ENCODE measurements at regions not wholly inside any gene's neighbourhood (a gene's known extent, or its start where the extent isn't known, plus 50 kb on each side); places are given as distances from the start of the nearest gene placed in this dataset.

DNA sequence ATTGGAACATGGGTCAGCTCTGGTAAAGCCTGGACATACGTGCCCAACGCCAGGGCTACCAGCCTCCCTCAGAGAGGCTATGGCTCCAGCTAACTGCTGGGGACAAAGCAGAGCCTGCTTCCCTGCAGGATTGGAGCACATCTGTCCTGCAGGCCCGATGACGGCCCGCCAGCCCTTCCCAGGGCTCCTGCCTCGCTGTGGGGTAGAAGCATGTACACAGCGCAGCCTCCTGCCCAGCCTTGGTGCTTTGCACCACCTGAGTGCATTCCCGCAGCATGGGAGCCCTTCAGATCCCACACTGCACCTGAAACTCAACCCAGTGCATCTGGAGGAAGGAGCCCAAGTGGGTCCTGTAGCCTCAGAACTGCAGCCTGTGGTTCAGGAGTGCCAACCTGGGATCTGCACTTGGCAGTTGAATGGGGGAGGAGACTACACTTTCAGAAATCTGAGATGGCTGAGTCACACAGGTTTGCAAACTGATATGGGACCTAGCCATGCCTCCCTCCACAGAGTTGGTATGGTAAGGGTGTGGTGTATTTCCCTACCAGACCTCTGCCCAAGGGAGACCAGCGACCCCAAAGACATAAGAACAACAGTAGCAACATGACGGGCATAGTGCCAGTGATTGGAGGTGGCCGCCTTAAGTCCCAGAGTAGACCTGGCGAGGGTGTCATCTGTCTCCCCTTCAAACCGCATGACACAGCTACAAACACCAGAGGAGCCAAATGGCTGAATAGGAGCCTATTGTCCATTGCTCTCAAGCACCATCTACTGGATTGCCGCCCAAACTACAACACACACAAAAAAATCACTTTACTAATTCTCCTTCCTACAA, 273.9 kb upstream of the MIS18BP1 start:
- Histone ChIP-seq H3K79me2 (ENCODE audit: low read length) (no peaks in the 10 kb centered on the region), H3K9me3 (ENCODE audit: low read length) (no peaks in the 10 kb centered on the region), H3K27ac (ENCODE audit: low read length) (no peak overlapping the region), H3K4me1 (ENCODE audit: insufficient read depth, low read length) (peaks cover 9% of the 10 kb centered on the region; the same call in 1 of the 2 replicates), H3K9ac (ENCODE audit: low read length) (no peak overlapping the region), H3K4me3 (ENCODE audit: low read length) (0 out of 2 replicates have a peak overlapping the region, but pooled peaks have one; percentile 33), H3F3A (ENCODE audit: low read length, unreplicated experiment) (no peaks in the 10 kb centered on the region), H2AFZ (ENCODE audit: low read length) (peak overlapping the region; percentile 77), H3K4me2 (ENCODE audit: low read length) (peak overlapping the region; percentile 71), H3K9me2 (replicated peaks; ENCODE audit: low read length) (no peaks in the 10 kb centered on the region), H3K36me3 (ENCODE audit: low read depth, low read length) (no peaks in the 10 kb centered on the region), H3K27me3 (ENCODE audit: low read length) (peaks cover 27% of the 10 kb centered on the region), H4K20me1 (ENCODE audit: low read length) (no peaks in the 10 kb centered on the region)
- TF ChIP-seq EZH2phosphoT487 (IDR thresholded peaks at IDR 0.05; ENCODE audit: borderline replicate concordance, low read length) (no peak), EZH2 (IDR thresholded peaks at IDR 0.05; ENCODE audit: low read length, unreplicated experiment) (no peak)
- TF ChIP-seq, protein P1, sequence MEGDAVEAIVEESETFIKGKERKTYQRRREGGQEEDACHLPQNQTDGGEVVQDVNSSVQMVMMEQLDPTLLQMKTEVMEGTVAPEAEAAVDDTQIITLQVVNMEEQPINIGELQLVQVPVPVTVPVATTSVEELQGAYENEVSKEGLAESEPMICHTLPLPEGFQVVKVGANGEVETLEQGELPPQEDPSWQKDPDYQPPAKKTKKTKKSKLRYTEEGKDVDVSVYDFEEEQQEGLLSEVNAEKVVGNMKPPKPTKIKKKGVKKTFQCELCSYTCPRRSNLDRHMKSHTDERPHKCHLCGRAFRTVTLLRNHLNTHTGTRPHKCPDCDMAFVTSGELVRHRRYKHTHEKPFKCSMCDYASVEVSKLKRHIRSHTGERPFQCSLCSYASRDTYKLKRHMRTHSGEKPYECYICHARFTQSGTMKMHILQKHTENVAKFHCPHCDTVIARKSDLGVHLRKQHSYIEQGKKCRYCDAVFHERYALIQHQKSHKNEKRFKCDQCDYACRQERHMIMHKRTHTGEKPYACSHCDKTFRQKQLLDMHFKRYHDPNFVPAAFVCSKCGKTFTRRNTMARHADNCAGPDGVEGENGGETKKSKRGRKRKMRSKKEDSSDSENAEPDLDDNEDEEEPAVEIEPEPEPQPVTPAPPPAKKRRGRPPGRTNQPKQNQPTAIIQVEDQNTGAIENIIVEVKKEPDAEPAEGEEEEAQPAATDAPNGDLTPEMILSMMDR (conservative IDR thresholded peaks at IDR 0.05; ENCODE audit: low read depth, low read length) = peak; percentile 82
- POLR2A ChIA-PET (ENCODE audit: unreplicated experiment) = no interaction called here
- peak; percentile 74 for DNase-seq
- ATAC-seq = peak; percentile 97
- no TSS peak for BruUV-seq (replicated peaks)
- intact Hi-C loops (cut with micrococcal nuclease) = loop anchor here (1.0 kb wide), 1 partner anchor 101 kb away; no protein-coding TSS in a partner anchor
- CTCF ChIA-PET = interaction anchor here (0.5 to 1.3 kb wide), 4 partner anchors 11 to 222 kb away, joined by 3 to 7 read pairs (median 3); no protein-coding TSS in a partner anchor

DNA sequence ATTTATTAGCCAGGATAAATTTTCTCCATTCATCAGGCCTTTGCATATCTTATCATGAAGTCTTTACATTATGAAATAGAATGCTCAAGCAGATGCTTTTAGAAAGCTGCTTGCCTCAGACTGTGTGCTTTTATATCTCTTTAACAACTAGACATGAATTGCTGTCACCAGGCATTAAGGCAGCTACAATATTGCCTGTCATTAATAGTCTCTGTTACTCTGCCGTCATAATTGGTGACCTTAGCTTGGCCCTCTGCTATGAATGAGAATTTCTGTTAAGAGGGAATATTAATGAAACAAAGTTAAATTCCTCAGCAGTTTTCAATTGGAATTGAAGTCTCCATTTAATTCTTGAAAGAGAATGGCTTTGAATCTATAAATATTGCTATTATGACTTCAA, 266.8 kb upstream of the MIS18BP1 start:
- intact Hi-C loops (cut with micrococcal nuclease) = no loop called here
- H3K79me2 ChIP-seq (ENCODE audit: low read length) = no peaks in the 10 kb centered on the region
- H3K4me3 ChIP-seq (ENCODE audit: low read length) = no peak overlapping the region
- H3K9ac ChIP-seq (ENCODE audit: low read length) = no peak overlapping the region
- BruUV-seq (replicated peaks) = no TSS peak
- no peaks in the 10 kb centered on the region for H3K9me3 ChIP-seq (ENCODE audit: low read length)
- no peaks in the 10 kb centered on the region for H3K4me1 ChIP-seq (ENCODE audit: insufficient read depth, low read length)
- no peak overlapping the region for H3K27ac ChIP-seq (ENCODE audit: low read length)
- no peak overlapping the region for H2AFZ ChIP-seq (ENCODE audit: low read length)
- H3K4me2 ChIP-seq (ENCODE audit: low read length) = no peak overlapping the region
- ChIA-PET CTCF (no interaction called here), POLR2A (ENCODE audit: unreplicated experiment) (no interaction called here)
- DNase-seq = no peak
- no peaks in the 10 kb centered on the region for H4K20me1 ChIP-seq (ENCODE audit: low read length)
- ATAC-seq = no peak
- no peaks in the 10 kb centered on the region for H3F3A ChIP-seq (ENCODE audit: low read length, unreplicated experiment)
- peaks cover 31% of the 10 kb centered on the region for H3K27me3 ChIP-seq (ENCODE audit: low read length)
- no peak for TF ChIP-seq EZH2 (IDR thresholded peaks at IDR 0.05; ENCODE audit: low read length, unreplicated experiment)
- TF ChIP-seq EZH2phosphoT487 (IDR thresholded peaks at IDR 0.05; ENCODE audit: borderline replicate concordance, low read length) = no peak
- TF ChIP-seq, protein P1 (conservative IDR thresholded peaks at IDR 0.05; ENCODE audit: low read depth, low read length) = no peak
- H3K36me3 ChIP-seq (ENCODE audit: low read depth, low read length) = no peaks in the 10 kb centered on the region
- H3K9me2 ChIP-seq (replicated peaks; ENCODE audit: low read length) = no peaks in the 10 kb centered on the region

DNA sequence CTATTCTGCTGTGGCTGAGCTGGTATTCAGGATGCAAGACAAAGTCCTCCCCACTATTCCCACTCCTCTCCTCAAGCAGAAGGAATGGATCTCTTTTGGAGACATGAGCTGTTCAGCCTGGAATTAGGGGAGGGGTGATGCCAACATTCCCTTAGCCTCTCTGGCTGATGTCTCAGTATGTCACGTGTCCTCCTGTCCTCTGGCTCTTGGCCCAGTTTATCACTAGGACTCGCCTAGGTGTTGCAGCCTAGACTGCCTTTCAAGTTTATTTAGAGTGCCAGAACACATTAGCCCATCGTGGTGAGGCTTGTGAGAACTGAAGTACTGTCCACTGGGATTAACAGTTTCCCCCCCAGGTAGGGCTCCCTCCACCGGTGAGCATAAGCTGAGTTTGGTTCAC, 239.9 kb upstream of the MIS18BP1 start:
- Histone ChIP-seq H3K27ac (ENCODE audit: low read length) (no peak overlapping the region), H3K9me2 (replicated peaks; ENCODE audit: low read length) (no peaks in the 10 kb centered on the region), H3K9me3 (ENCODE audit: low read length) (no peaks in the 10 kb centered on the region), H4K20me1 (ENCODE audit: low read length) (no peaks in the 10 kb centered on the region), H2AFZ (ENCODE audit: low read length) (no peak overlapping the region), H3K36me3 (ENCODE audit: low read depth, low read length) (no peaks in the 10 kb centered on the region), H3K4me2 (ENCODE audit: low read length) (no peak overlapping the region), H3K27me3 (ENCODE audit: low read length) (no peaks in the 10 kb centered on the region), H3F3A (ENCODE audit: low read length, unreplicated experiment) (no peaks in the 10 kb centered on the region), H3K4me3 (ENCODE audit: low read length) (no peak overlapping the region), H3K4me1 (ENCODE audit: insufficient read depth, low read length) (no peaks in the 10 kb centered on the region), H3K9ac (ENCODE audit: low read length) (no peak overlapping the region), H3K79me2 (ENCODE audit: low read length) (no peaks in the 10 kb centered on the region)
- ATAC-seq (no peak), DNase-seq (no peak)
- ChIA-PET POLR2A (ENCODE audit: unreplicated experiment) (interaction anchor here (0.6 kb wide), 1 partner anchor 37 kb away, joined by 3 read pairs; no protein-coding TSS in a partner anchor), CTCF (no interaction called here)
- BruUV-seq (replicated peaks) = no TSS peak
- no peak for TF ChIP-seq EZH2phosphoT487 (IDR thresholded peaks at IDR 0.05; ENCODE audit: borderline replicate concordance, low read length)
- TF ChIP-seq, protein P1 (conservative IDR thresholded peaks at IDR 0.05; ENCODE audit: low read depth, low read length) = no peak
- TF ChIP-seq EZH2 (IDR thresholded peaks at IDR 0.05; ENCODE audit: low read length, unreplicated experiment) = no peak
- intact Hi-C loops (cut with micrococcal nuclease) = no loop called here
